Stomach smooth muscle (tissue), 2 donors: ENCODE measurements at regions not wholly inside any gene's neighbourhood (a gene's known extent, or its start where the extent isn't known, plus 50 kb on each side); places are given as distances from the start of the nearest gene placed in this dataset.

Source experiments
- H3K27ac ChIP-seq: one replicate; pipeline ENCODE4 v1.7.0; 2013; ENCODE audit warnings: mild to moderate bottlenecking, low read length, inconsistent platforms
- H3K27me3 ChIP-seq, 2 donors: one replicate each; pipeline ENCODE4 v1.7.0; 2013; ENCODE audit warnings: low read length in 2 of 2; ENCODE audit not compliant: insufficient read depth in 2 of 2, control insufficient read depth in 1 of 2
- H3K36me3 ChIP-seq, 2 donors: one replicate each; pipeline ENCODE4 v1.7.0; 2013; ENCODE audit warnings: low read length in 2 of 2; ENCODE audit not compliant: control insufficient read depth in 2 of 2, insufficient read depth in 2 of 2
- H3K4me1 ChIP-seq: one replicate; pipeline ENCODE4 v1.7.0; 2013; ENCODE audit warnings: low read length; ENCODE audit not compliant: control insufficient read depth, insufficient read depth
- H3K4me3 ChIP-seq, 2 donors: one replicate each; pipeline ENCODE4 v1.7.0; 2013; ENCODE audit warnings: low read length in 2 of 2
- H3K9ac ChIP-seq, 2 donors: one replicate each; pipeline ENCODE4 v1.7.0; 2013; ENCODE audit warnings: low read length in 2 of 2, mild to moderate bottlenecking in 1 of 2
- H3K9me3 ChIP-seq, 2 donors: one replicate each; pipeline ENCODE4 v1.7.0; 2013; ENCODE audit warnings: low read length in 2 of 2; ENCODE audit not compliant: control insufficient read depth in 2 of 2
- donor health status: healthy.
- donor health status: Pancreatic carcinoma.

GRCh38 chr6:14974372-14974771, 271.5 kb upstream of the JARID2 start:
- Histone ChIP-seq H3K9me3 (peaks cover under 1 to 6% of the 10 kb centered on the region in 2 donors), H3K4me1 (no peaks in the 10 kb centered on the region), H3K9ac (no peak overlapping the region)

GRCh38 chr6:14974792-14975470, 270.9 kb upstream of the JARID2 start:
- H3K27me3 ChIP-seq: no peaks in the 10 kb centered on the region
- peaks cover 0 to under 1% of the 10 kb centered on the region in 2 donors for H3K9me3 ChIP-seq

More at GRCh38 chr6:14974372-14974771, 271.5 kb upstream of the JARID2 start:
- Histone ChIP-seq H3K27ac (no peak overlapping the region), H3K4me3 (no peak overlapping the region), H3K27me3 (no peaks in the 10 kb centered on the region), H3K36me3 (no peaks in the 10 kb centered on the region)

GRCh38 chr6:14975471-14975817, 270.4 kb upstream of the JARID2 start:
- Histone ChIP-seq H3K9me3 (no peaks in the 10 kb centered on the region), H3K27me3 (no peaks in the 10 kb centered on the region), H3K4me3 (no peak overlapping the region), H3K27ac (no peak overlapping the region), H3K4me1 (no peaks in the 10 kb centered on the region), H3K9ac (no peak overlapping the region), H3K36me3 (no peaks in the 10 kb centered on the region)

More at GRCh38 chr6:14974792-14975470, 270.9 kb upstream of the JARID2 start:
- no peak overlapping the region for H3K9ac ChIP-seq
- no peak overlapping the region for H3K27ac ChIP-seq
- H3K4me3 ChIP-seq: no peak overlapping the region
- H3K4me1 ChIP-seq: no peaks in the 10 kb centered on the region
- no peaks in the 10 kb centered on the region for H3K36me3 ChIP-seq

- H3K4me3 ChIP-seq: no peak overlapping the region
- H3K4me1 ChIP-seq: no peaks in the 10 kb centered on the region
- no peaks in the 10 kb centered on the region for H3K27me3 ChIP-seq
- H3K27ac ChIP-seq: no peak overlapping the region
- no peaks in the 10 kb centered on the region for H3K9me3 ChIP-seq
- H3K36me3 ChIP-seq: no peaks in the 10 kb centered on the region
- H3K9ac ChIP-seq: no peak overlapping the region
These were observed 268.0 kb upstream of the JARID2 start for GRCh38 chr6:14977747-14978382.

GRCh38 chr6:14981960-14982359, 263.9 kb upstream of the JARID2 start:
- H3K9ac ChIP-seq: no peak overlapping the region
- no peak overlapping the region for H3K27ac ChIP-seq
- peaks cover 9% of the 10 kb centered on the region for H3K4me1 ChIP-seq
- H3K4me3 ChIP-seq: no peak overlapping the region
- H3K27me3 ChIP-seq: no peaks in the 10 kb centered on the region
- no peaks in the 10 kb centered on the region for H3K36me3 ChIP-seq
- no peaks in the 10 kb centered on the region for H3K9me3 ChIP-seq

GRCh38 chr6:14983599-14984518, 262.0 kb upstream of the JARID2 start:
- Histone ChIP-seq H3K4me3 (peak overlapping the region; percentile 17 to 64), H3K9me3 (no peaks in the 10 kb centered on the region), H3K27me3 (no peaks in the 10 kb centered on the region), H3K36me3 (no peaks in the 10 kb centered on the region), H3K9ac (no peak overlapping the region), H3K27ac (no peak overlapping the region), H3K4me1 (peaks cover 9% of the 10 kb centered on the region)

GRCh38 chr6:14984519-14984853, 261.4 kb upstream of the JARID2 start:
- Histone ChIP-seq H3K36me3 (no peaks in the 10 kb centered on the region), H3K9ac (no peak overlapping the region), H3K27ac (no peak overlapping the region), H3K9me3 (no peaks in the 10 kb centered on the region), H3K4me1 (peaks cover 9% of the 10 kb centered on the region), H3K27me3 (no peaks in the 10 kb centered on the region), H3K4me3 (peak overlapping the region; percentile 17 to 64)

- Histone ChIP-seq H3K27me3 (no peaks in the 10 kb centered on the region), H3K27ac (no peak overlapping the region), H3K4me1 (peaks cover 9% of the 10 kb centered on the region), H3K9ac (no peak overlapping the region), H3K4me3 (no peak overlapping the region), H3K36me3 (no peaks in the 10 kb centered on the region), H3K9me3 (no peaks in the 10 kb centered on the region)
These were observed 260.5 kb upstream of the JARID2 start for GRCh38 chr6:14985366-14985765.

- no peaks in the 10 kb centered on the region for H3K27me3 ChIP-seq
- no peak overlapping the region for H3K9ac ChIP-seq
- no peaks in the 10 kb centered on the region for H3K9me3 ChIP-seq
- H3K27ac ChIP-seq: no peak overlapping the region
- H3K4me1 ChIP-seq: peaks cover 9% of the 10 kb centered on the region
- no peak overlapping the region for H3K4me3 ChIP-seq
- H3K36me3 ChIP-seq: no peaks in the 10 kb centered on the region
These were observed 259.5 kb upstream of the JARID2 start for GRCh38 chr6:14986370-14986769.

- Histone ChIP-seq H3K9me3 (no peaks in the 10 kb centered on the region), H3K4me1 (peaks cover 9% of the 10 kb centered on the region), H3K4me3 (no peak overlapping the region), H3K27me3 (no peaks in the 10 kb centered on the region), H3K27ac (no peak overlapping the region), H3K36me3 (no peaks in the 10 kb centered on the region), H3K9ac (no peak overlapping the region)
These were observed 258.4 kb upstream of the JARID2 start for GRCh38 chr6:14987490-14987889.
